22Rv1 (cell line): ENCODE measurements at regions not wholly inside any gene's neighbourhood (a gene's known extent, or its start where the extent isn't known, plus 50 kb on each side); places are given as distances from the start of the nearest gene placed in this dataset.
A peak's percentile ranks its signal among the peaks of the same experiment; 100 is the strongest.

Experiments
- H3K27ac ChIP-seq: fragments of 450-650 bp; 2 replicates; pipeline ENCODE4 v1.5.1; 2017
- CTCF ChIP-seq: fragments of 450-650 bp; IDR thresholded peaks from 2 replicates; pipeline ENCODE4 v1.5.1; 2017; ENCODE audit warnings: mild to moderate bottlenecking
- ZFX ChIP-seq: fragments of 450-650 bp; IDR thresholded peaks from 2 replicates; pipeline ENCODE4 v1.6.1; 2017; ENCODE audit warnings: antibody characterized with exemption, borderline replicate concordance

- TF ChIP-seq CTCF (no peak), ZFX (no peak)
- H3K27ac ChIP-seq: peak overlapping the region; percentile 98
Measured at GRCh38 chr3:11718637-11719405, 75.1 kb upstream of the VGLL4 start.

- TF ChIP-seq ZFX (no peak), CTCF (no peak)
- peak overlapping the region; percentile 98 for H3K27ac ChIP-seq
Measured at GRCh38 chr3:11717768-11718636, 74.3 kb upstream of the VGLL4 start.

- TF ChIP-seq ZFX (no peak), CTCF (no peak)
- H3K27ac ChIP-seq: no peak overlapping the region
Measured at GRCh38 chr3:11717301-11717700, 73.6 kb upstream of the VGLL4 start.

GRCh38 chr3:11716573-11717290 is 73.0 kb upstream of the VGLL4 start:
- H3K27ac ChIP-seq: no peak overlapping the region
- TF ChIP-seq CTCF (no peak), ZFX (no peak)

GRCh38 chr3:11713171-11713570 is 69.5 kb upstream of the VGLL4 start:
- TF ChIP-seq ZFX (no peak), CTCF (no peak)

GRCh38 chr3:11712646-11713045 is 68.9 kb upstream of the VGLL4 start:
- H3K27ac ChIP-seq: no peak overlapping the region
- TF ChIP-seq CTCF (no peak), ZFX (no peak)

More at GRCh38 chr3:11713171-11713570, 69.5 kb upstream of the VGLL4 start:
- H3K27ac ChIP-seq: no peak overlapping the region
